Superior temporal gyrus (tissue), 1 donor: ENCODE measurements at regions not wholly inside any gene's neighbourhood (a gene's known extent, or its start where the extent isn't known, plus 50 kb on each side); places are given as distances from the start of the nearest gene placed in this dataset.

ENCODE experiments used
- DNase-seq: peaks from one replicate; pipeline ENCODE4 v3.0.0-alpha.2; 2016; ENCODE audit errors: extremely low spot score

DNA sequence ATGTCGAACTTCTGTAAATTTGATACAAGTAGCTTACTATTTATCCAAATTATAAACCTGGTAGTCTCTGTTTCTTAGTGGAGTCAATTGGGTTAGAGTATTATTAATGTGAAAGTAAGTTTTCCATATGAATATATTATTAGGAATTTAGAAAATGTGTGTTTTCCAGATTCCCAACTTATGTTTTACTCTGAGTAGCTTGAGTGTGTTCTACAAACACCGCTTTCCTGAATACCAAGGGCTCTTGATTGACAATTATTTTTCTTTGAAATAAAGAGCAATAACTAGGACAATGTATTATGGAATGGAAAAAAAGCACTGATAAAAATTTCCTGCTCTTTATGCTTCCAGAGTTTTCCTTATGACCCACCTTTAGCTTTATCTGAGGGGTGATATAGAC is 233.6 kb downstream of the POSTN start:
- no peak for DNase-seq

- no peak for DNase-seq
Observed at GRCh38 chr13:37364007-37364406, 234.6 kb downstream of the POSTN start.

DNA sequence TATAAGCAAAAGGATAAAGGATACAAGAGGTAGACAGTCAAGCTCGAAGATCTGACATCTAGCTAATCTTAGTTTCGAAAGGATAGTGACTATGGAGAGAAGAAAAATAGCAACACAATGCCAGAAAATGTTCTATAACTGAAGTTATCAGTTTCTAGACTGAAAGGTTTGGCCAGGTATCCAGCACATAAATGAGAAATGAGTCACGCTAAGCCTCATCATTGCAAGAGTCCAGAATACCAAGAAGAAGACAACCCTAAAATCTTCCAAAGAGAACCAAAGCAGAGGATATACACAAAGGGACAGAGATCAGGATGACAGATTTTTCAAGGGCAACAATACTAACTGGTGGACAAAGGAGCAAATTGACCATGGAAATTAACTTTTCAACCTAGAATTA is 237.0 kb downstream of the POSTN start:
- DNase-seq = no peak

GRCh38 chr13:37360556-37360955 is 238.0 kb downstream of the POSTN start:
- no peak for DNase-seq

DNA sequence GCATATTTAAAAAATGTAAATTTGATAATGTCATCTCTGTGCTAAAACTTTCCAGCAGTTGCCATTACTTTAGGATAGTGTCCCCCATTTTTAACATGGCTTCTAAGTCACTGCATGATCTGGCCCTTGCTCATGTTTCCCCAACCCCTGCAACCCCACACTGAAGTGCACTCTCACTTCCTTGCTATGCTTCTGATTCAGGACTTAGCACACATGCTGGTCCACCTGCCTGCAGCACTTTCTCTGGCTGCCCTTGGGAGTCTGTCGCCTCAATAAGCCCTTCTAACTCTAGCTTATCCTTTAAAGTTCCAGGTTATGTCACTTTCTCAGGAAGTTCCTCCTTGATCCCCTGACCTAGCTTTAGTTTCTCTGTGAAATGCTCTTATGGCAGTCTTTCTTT is 241.0 kb downstream of the POSTN start:
- no peak for DNase-seq

GRCh38 chr13:37353911-37354310 is 244.7 kb downstream of the POSTN start:
- DNase-seq = no peak

GRCh38 chr13:37351211-37351610 is 245.7 kb upstream of the CSNK1A1L start:
- no peak for DNase-seq

GRCh38 chr13:37349916-37350315 is 244.5 kb upstream of the CSNK1A1L start:
- no peak for DNase-seq

DNA sequence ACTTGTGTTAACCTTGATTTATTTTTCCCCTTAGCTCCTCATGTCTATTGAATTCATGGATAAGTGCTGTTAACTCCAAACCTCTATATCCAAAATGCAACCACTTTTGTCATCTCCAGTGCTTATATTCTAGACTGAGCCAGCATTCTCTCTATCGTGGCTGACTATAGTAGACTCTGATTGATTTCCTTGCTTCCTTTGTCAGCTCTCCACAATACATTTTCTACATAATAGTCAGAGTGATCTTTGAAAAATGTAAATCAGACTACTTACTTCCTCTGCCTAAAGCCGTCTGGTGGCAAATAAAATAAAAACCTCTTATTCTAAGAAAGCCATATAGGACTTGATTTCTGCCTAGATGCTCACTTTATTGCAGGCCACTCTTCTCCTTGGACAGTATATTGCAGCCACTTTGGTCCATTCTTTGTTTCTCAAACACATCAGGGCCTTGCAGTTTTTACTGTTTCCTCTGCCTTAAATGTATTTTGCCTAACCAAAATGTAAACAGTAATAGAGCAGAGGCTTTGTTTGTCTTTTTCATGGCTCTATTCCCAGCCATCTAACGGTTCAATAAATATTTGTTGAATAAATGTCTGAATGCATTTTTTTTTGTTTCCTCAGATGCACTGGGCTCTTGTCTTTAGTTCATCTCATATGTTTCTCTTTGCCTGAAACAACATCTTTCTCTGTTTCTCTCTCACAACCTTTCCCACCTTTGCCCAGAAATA is 243.6 kb upstream of the CSNK1A1L start:
- DNase-seq = no peak

DNA sequence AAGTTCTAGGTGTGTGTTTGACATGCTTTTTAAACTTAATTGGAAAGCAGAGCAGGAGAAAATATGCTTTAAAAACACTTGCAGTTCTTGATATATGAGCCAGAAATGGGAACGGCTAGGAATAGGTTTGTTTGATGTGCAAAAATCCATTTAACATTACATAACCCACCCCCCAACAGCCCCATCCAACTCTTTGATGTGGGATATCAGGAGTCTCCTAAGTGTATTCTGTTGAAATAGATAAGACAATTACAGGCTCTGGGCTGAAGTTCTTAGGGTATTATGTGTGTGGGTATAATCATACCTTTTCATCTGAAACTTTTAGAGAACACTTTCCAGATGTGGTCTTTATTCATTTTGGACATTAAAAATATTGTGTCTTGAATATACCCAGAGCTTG is 240.4 kb upstream of the CSNK1A1L start:
- DNase-seq = no peak

GRCh38 chr13:37345391-37345790 is 239.9 kb upstream of the CSNK1A1L start:
- no peak for DNase-seq

GRCh38 chr13:37344056-37344455 is 238.6 kb upstream of the CSNK1A1L start:
- DNase-seq = no peak

DNA sequence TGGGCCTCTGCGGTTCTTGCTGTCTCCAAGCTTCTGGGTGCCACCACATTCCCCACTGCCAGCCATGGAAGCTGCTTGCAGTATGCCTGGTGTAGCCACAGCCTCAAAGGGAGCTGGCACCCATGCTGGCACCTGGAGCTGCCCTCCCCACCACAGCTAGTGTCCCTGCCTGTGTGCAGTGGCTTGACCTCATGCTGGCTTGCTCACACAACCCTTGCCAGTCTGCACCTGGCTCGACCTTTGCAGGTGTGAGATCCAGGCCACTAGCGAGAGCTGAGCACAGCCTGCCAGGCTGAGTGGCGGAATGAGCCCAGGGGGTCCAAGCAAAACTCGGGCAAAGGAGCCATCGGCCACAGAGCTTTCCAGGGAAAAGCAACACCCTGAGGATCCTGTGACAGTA is 236.7 kb upstream of the CSNK1A1L start:
- no peak for DNase-seq

GRCh38 chr13:37340901-37341670 is 235.6 kb upstream of the CSNK1A1L start:
- DNase-seq = no peak

DNA sequence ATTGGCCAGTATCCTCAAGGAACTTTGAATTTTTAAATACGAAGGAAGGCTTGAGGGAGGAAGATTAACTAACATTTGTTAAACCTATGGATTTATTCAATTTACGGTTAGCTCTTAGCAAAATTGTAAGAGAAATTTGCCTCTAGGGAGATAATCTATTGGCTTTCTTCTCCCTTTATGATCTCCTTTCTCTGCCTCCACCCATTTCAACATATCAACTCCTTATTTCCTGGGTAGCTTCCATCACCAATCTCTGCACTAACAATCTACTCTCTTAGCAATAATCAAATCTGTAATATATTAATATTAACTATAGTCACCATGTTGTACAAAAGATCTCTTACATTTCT is 233.9 kb upstream of the CSNK1A1L start:
- DNase-seq = no peak

DNA sequence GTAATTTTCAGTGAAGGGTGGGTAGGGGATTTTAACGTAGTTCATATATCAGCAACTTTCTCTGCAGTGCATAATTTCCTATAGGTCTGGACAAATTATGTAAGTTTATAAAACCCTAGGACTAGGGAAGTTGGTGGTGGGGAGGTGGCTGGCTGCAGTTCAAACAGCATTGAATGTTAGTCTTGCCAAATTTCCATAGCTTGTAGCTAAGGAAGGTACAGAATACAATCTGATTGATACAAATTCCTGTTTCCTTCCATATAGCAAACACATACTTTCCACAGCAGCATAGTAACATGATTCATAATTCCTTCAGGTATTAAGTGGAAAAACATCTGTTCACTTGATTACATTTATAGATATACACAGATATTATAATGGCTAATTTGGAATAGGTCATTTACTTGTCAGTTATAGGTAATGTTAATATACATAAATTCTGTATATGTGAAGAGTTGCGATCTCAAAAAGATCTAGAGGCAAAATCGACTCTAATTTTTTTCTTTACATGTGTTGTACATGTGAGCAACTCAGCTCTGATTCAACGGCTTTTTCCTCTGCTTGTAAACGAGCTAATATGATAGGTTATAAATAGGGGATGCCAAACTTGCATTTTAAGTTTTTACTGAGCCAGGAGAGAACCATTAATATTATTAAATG is 233.4 kb upstream of the CSNK1A1L start:
- DNase-seq = no peak

DNA sequence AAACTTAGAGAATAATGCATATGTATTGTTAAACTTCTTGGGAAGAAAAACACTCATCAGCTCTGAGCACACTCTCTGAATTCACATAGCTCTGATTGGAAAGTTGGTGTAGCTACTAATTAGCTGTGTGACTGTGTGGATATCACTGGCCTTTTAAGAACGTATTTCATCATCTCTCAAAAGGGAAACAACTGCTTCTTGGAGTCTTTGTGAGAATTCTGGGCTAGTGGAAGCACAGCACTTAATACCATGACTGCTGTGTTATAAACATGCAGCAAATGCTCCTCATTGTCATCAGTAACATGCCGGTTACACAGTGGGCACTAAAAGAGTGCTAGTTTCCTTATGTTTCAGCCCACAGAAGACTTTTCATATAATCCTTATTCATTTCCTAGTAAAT is 220.9 kb upstream of the CSNK1A1L start:
- DNase-seq = no peak

DNA sequence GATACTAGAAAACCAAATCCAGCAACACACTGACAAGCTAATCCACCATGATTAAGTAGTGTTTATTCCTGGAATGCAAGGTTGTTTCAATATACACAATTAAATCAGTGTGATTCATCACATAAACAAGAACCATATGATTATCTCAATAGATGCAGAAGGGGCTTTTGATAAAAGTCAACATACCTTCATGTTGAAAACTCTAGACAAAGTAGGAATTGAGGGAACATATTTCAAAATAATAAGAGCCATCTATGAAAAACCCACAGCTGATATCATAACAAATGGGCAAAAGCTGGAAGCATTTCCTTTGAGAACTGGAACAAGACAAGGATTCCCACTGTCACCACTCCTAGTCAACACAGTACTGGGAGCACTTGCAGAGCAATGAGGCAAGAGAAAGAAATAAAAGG is 213.6 kb upstream of the CSNK1A1L start:
- DNase-seq = no peak

DNA sequence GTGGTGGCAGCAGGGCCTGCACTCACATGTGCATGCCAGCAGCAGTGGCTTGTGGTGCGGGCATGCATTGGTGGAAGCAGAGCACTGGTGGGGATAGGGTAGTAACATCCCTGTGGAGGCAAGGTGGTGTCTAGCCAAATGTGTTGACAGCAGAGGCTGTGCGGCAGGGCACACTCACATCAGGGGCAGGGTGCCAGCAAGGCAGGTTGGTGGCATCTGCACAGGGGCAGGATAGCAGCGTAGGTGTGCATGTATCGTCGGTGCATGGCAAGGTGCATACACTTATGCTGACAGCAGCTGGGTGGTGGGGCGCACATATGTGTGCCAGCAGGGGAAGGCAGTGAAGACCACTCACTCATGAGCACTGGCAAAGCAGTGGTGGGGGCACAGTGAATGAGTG is 211.5 kb upstream of the CSNK1A1L start:
- no peak for DNase-seq

- DNase-seq = no peak
Observed at GRCh38 chr13:37313372-37313771, 207.9 kb upstream of the CSNK1A1L start.

- DNase-seq = no peak
Observed at GRCh38 chr13:37306778-37307544, 201.5 kb upstream of the CSNK1A1L start.

DNA sequence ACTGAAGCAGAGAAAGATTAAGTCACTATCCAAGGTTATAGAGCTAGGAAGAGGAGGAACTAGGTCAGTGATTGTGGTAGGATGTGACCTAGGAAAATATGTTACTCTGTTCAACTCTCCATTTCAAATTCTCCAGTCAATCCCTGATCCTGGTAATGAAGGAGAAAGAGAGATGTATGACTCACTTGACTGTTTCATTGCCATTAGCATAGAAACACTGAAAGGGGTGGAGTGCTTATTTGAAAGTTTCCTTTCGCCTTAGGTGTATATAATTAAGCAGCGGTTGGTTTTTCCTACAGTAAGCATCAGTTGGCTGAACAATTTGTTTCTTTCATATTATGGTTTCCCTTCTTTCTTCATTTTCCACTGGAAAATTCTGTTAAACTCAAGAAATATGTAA is 198.1 kb upstream of the CSNK1A1L start:
- DNase-seq = no peak
